ENCODE measurements at regions not wholly inside any gene's neighbourhood (a gene's known extent, or its start where the extent isn't known, plus 50 kb on each side); places are given as distances from the start of the nearest gene placed in this dataset.
"Not testable (repeated sequence)": the region's sequence is repeated elsewhere in the genome, so short reads cannot be mapped to it uniquely, and the experiment has no call there.

DNA sequence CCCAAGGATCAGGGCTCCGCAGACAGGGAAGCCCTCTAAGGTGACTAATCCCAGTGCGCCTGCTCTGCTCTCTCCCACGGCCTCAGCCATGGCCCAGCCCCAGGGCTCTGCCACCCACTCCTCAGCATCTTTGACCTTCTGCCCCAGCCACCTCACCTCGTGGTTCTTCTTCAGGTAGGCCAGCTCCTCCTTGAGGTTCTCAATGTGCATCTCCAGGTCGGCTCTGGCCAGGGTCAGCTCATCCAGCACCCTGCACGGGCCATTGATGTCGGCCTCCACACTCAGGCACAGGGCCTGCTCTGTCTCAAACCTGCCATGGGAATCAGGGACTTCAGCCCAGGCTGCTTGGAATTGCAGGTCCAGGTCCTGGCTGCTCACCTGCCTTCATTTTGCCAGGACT is 128.4 kb downstream of the TNFRSF13B start:
- not testable (repeated sequence) for DNase-seq (ENCODE audit: low read depth in 3 of 3)

DNA sequence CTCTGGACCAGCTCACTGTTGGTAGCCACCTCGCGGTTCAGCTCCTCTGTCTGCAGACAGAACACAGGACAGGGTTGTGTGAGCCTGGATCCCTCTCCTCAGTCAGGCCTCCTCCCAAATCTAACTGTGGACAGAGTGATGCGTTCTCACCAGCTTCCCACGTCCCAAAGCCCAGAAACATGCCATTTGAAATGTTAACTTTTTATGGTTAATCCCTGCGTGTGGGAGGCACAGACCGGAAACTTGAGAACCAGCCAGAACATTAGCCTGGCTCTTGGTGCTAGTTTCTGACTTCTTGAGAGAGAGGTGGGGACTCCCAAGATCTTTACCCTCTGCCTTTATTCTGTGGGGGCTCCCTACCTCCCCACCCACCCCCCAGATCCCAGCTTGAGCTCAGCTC is 129.6 kb downstream of the TNFRSF13B start:
- DNase-seq (ENCODE audit: low read depth in 3 of 3): not testable (repeated sequence)

DNA sequence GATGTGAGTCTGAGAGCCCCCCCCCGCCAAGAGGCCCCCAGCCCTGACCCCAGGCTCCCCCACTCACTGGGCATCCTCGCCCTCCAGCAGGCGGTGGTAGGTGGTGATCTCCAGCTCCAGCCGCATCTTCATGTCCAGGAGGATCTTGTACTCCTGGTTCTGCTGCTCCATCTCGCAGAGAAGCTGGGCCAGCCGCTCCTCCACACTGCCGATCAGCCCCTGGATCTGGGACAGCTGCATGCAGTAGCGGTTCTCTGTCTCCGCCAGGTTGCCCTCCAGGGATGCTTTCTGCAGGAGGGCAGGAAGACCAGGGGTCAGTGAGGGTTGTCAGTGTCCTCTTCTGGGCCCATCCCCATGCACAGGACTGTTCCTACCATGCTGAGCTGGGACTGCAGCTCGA is 130.0 kb downstream of the TNFRSF13B start:
- DNase-seq (ENCODE audit: low read depth in 3 of 3): not testable (repeated sequence)

DNA sequence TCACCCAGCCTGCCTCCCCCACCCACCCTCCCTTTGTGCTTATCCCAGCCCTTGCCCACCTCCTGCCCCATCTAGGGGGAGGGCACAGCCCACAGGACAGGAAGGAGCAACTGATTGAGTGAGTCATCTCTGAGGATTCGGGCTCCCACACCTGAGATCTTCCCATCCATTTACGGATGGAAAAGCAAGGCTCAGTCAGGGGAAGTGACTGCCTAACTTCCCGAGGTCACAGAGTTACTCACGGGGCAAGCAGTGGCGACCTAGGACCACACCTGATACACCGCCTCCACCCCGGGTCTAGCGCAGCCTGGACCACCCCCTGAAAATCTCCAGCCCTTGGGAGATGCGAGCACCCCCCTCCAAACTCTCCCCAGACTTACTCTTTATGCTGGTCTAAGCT is 131.7 kb downstream of the TNFRSF13B start:
- not testable (repeated sequence) for DNase-seq (ENCODE audit: low read depth in 3 of 3)

DNA sequence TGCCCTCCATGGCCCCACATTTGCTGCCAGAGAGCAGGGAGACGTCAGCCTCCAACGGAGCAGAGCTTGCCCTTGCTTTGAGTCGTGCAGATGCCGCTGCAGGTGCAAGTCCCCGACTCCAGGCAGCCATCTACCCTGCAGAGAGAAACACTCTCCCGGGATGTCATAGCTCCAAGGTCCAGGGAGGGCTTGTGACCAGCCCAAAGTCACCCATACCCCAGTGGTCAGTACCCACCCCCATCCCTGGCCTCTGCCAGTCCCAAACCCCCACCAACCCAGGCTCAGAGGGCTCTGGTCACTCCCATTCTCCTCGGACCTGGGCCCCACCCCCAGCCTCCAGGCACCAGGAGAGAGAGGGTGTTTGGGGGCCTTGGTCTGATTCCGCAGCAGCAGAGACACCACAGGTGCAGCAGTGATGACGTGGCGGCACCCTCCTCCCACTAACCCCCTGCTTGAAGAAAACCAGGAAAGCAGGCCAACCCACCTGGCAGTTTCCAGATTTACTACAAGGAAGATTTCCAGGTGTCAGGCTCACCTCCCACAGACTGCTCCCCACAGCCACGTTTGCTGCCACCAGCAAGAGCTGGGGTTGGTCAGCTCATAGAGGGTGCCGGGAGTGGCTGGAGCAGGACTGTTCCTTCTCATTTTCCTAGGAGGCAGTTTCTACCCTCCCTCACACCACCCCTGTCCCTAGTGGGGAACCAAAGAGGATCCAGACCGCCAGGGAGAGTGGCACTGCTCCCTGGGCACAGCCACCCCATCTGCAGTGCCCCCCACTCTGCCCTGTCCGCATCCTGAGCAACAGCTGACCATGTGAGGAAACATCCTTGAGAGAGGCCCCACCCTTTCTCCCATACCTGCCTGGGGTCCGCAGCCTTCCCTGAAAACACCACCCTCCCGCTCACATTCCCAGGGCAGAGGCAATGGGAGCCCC is 132.4 kb downstream of the TNFRSF13B start:
- not testable (repeated sequence) for DNase-seq (ENCODE audit: low read depth in 3 of 3)

DNA sequence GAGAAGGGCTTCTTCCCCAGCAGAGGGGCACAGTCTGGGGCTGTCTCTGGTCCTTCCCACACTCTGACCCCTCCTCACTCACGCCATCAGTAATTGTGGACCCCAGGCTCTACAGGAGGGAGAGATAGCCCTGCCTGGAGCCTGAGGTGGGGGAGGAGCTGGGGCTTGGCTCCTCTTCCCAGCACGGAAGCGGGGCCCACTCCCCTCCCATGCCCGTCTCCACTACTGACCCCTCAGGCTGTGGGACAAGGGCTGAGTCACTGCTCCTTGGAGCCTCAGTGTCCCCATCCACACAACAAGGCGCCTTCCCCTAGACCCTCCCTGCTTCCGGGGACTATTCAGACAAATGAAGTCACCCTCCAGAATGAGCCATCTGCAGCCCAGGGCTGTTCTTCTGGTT is 133.1 kb downstream of the TNFRSF13B start:
- DNase-seq (ENCODE audit: low read depth in 3 of 3): not testable (repeated sequence)

DNA sequence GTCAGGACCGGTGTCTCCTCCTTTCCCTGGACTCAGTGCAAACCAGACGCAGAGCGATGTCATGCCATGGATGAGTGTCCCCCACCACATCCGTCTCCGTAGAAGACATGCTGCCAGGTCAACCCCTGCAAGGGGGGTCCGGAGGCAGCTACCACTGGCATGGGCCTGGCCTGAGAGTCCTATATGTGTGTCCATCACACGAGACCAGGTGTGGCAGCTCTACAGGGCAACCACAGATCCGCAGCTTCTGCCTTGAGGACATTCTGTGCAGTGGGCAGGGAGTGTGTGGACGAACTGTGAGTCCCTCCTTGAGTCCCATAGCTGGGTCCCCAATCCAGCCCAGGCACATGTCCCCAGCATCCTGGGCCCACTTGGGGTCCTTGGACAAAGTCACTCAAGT is 133.6 kb downstream of the TNFRSF13B start:
- not testable (repeated sequence) for DNase-seq (ENCODE audit: low read depth in 3 of 3)

DNA sequence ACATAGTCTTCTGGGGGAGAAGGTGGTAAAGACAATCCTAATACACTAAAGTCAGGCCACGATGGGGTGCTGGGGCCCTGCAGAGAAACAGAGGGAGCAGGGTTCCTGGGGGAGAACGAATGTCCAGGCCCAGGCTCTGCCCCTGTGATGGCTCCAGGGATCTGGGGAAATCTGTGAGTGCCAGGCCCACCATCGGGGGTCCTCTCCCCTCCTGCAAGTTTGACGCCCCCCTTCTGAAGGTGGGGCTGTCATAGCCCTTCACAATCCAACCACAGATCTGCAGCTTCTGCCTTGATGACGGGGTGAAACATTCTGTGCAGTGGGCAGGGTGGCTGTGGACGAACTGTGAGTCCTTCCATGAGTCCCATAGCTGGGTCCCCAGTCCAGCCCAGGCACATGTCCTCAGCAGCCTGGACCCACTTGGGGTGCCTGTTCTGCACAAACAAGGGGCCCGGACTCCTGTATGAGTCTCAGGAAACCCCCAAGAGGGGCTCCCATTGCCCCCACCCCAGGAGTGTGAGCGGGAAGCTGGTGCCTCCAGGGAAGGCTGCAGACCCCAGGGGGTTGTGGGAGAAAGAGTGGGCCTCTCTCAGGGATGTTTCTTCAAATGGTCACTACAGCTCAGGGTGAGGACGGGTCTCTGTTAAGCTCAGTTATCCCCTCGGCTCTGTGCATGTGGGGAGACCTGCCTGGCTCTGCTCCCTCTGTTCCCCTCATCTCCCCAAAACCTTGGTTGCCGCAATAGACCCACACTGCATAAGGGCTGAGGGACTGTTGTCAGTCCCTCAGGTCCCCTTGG is 134.3 kb downstream of the TNFRSF13B start:
- not testable (repeated sequence) for DNase-seq (ENCODE audit: low read depth in 3 of 3)

DNA sequence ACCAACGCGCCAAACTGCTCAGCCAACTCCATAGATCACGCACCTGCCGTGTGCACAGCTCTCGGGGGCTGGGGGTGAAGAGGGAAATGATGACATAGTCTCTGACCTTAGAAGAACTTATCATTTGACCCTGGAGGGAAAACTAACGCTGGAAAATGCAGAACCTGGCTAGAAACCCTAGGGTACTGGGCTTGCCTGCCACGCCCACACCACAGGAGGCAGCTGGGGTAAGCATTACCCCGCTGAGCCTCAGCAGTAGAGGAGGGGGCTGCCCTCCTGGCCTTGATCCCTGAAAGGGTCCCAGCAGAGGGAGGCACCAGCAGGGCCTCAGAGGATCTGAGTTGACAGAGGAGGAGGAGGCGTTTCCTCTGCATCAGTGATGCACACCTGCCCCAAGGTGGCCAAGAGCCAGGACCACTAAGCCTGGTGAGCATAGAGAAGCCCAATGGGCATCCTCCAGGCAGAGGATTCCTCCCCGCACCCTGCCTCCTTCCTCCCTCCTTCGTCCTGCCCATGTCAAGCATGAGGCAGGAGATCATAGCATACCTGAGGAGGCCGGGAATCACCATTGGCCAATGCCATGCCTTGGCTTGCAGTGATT is 135.5 kb downstream of the TNFRSF13B start:
- not testable (repeated sequence) for DNase-seq (ENCODE audit: low read depth in 3 of 3)

DNA sequence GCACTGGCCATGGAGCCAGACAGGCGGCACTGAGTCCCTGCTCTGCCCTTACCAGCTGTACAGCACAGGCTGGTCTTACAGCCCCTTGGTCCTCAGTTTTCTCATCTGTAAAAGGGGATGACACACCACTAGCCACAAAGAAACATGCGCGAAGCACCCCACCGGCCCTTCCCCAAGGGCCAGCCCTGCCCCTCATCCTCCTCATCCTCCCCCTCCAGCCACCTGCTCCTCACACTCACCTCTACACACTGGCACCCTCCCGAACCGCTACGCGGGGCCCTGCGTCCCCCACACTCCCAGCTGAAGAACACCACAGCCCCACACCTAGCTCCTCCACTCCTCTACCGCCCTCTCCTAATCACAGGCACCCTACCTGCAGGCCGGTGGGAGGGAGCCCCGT is 138.4 kb downstream of the TNFRSF13B start:
- not testable (repeated sequence) for DNase-seq (ENCODE audit: low read depth in 3 of 3)

DNA sequence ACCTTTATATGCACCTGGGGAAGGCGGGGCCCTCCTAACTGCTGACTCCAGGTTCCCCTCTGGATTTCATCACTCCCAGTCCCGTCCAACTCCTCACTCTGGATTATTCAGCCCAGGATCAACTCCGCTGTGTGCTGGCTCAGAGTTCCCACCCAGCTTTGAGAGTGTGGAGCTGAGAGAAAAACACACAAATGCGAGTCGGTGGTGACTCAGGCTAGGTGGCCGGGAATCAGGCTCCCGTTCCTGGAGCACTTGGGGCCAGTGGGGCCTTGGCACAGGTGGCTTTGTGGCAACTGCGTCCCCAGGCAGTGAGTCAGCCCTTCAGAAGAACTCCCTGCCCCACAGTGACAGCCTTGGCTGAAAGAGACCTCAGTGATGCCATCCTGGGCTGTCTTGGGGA is 139.1 kb downstream of the TNFRSF13B start:
- DNase-seq (ENCODE audit: low read depth in 3 of 3): not testable (repeated sequence)

DNA sequence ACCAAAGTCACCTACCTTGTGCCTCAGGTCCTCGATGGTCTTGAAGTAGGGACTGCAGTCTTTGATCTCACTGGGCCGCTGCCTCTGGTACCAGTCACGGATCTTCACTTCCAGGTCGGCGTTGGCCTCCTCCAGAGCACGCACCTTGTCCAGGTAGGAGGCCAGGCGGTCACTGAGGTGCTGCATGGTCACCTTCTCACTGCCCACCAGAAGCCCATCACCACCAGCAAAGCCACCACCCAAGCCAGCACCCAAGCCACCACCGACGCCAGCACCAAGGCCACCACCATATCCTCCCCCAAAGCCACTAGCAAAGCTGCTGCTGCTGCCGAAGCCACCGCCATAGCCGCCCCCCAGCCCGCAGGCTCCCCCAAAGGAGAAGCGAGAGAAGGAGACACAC is 139.7 kb downstream of the TNFRSF13B start:
- not testable (repeated sequence) for DNase-seq (ENCODE audit: low read depth in 3 of 3)

DNA sequence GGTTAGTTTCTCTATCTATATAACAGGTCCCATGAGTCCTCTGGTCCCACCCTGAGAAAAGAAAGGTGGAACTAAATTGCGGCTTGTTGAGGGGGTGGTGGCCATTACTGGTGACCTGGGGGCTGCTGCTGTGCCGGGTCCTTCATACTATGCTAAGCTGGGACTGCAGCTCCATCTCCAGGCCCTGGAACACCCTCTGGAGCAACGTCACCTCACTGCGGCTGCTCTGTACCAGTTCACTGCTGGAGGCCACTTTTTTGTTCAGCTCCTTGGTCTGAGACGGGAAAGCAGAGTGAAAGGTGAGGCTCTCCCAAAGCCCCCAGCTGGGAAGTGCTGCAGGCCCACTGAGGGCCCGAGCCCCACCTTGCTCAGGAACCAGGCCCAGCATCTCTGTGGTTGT is 140.7 kb downstream of the CCDC144A start:
- not testable (repeated sequence) for DNase-seq (ENCODE audit: low read depth in 3 of 3)

DNA sequence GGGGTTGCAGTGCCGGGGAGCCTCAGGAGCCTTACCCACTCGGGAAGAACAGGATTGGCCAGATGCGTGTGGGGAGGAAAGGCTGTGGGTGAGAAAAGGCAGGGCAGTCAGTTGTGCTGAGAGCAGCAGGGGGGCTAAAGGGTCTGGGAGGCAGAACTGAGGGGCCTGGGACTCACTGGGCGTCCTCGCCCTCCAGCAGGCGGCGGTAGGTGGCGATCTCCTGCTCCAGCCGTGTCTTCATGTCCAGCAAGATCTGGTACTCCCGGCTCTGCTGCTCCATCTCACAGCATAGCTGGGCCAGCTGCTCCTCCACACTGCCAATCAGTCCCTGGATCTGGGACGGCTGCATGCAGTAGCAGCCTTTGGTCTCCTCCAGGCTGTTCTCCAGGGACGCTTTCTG is 140.2 kb downstream of the CCDC144A start:
- peak in 1 of 3 experiments; percentile 8 for DNase-seq (ENCODE audit: low read depth in 3 of 3)
